Endothelial cell of umbilical vein (primary cell): ENCODE measurements at regions not wholly inside any gene's neighbourhood (a gene's known extent, or its start where the extent isn't known, plus 50 kb on each side); places are given as distances from the start of the nearest gene placed in this dataset.

ENCODE experiments used
- BruUV-seq: library from RNA; stranded (reverse); fragments of 400-500 nt; replicated peaks from 2 replicates; lab custom pipeline; 2021; lab: Mats Ljungman, UMichigan
- CTCF ChIA-PET: fragments of 300-600, 350-600 bp; sonication (Branson Sonifier 250); formaldehyde crosslinking; loops from one replicate; lab custom pipeline; 2021; ENCODE audit warnings: antibody characterized with exemption, inconsistent platforms; lab: Charles Lee
- POLR2A ChIA-PET: fragments of 300-600, 350-600 bp; sonication (Branson Sonifier 250); formaldehyde crosslinking; loops from one replicate; lab custom pipeline; 2021; ENCODE audit warnings: antibody characterized with exemption, inconsistent platforms; lab: Charles Lee
- DNase-seq: peaks from one replicate; pipeline ENCODE4 v3.0.0-alpha.2; 2011; ENCODE audit warnings: low read depth, low spot score
- FAIRE-seq: peaks from 2 replicates; lab custom pipeline; 2011; peaks lifted over from hg19 to GRCh38; lab: Jason Lieb, UNC
- H2AFZ ChIP-seq: 2 replicates; pipeline ENCODE4 v1.6.0; 2012; ENCODE audit warnings: low read depth, low read length, control low read depth, inconsistent platforms
- H3K27ac ChIP-seq: 2 replicates; pipeline ENCODE4 v1.5.1; 2011; ENCODE audit warnings: low read depth, mild to moderate bottlenecking, control low read depth, low read length, moderate library complexity; ENCODE audit not compliant: insufficient read depth
- H3K27me3 ChIP-seq, 2 experiments: 2 replicates each; pipeline versions ENCODE4 v1.6.0 to v1.6.1; 2011; ENCODE audit warnings: low read length in 2 of 2, mixed read lengths in 1 of 2; ENCODE audit not compliant: control insufficient read depth in 2 of 2, insufficient read depth in 2 of 2
- H3K36me3 ChIP-seq, 2 experiments: 2 replicates in 1 of 2; 3 replicates in 1 of 2; pipeline ENCODE4 v1.5.1; 2011; ENCODE audit warnings: low read length in 2 of 2, mild to moderate bottlenecking in 1 of 2, moderate library complexity in 1 of 2; ENCODE audit not compliant: control insufficient read depth in 2 of 2, insufficient read depth in 2 of 2; ENCODE audit errors: extremely low read depth in 1 of 2
- H3K4me1 ChIP-seq: 3 replicates; pipeline ENCODE4 v1.5.1; 2011; ENCODE audit warnings: mild to moderate bottlenecking, low read length; ENCODE audit not compliant: control insufficient read depth, insufficient read depth; ENCODE audit errors: extremely low read depth
- H3K4me2 ChIP-seq: 2 replicates; pipeline ENCODE4 v1.6.1; 2011; ENCODE audit warnings: low read length, control low read depth, mixed read lengths; ENCODE audit not compliant: insufficient read depth
- H3K4me3 ChIP-seq, 3 experiments: fragments of 200-600 bp in 1 of 3; sonication (generic), shearing (Covaris generic) in 1 of 3; replicated peaks in 1 of 3; 2 replicates each; pipeline ENCODE4 v1.5.1; 2011 to 2016; ENCODE audit warnings: control low read depth in 3 of 3, low read length in 3 of 3, mild to moderate bottlenecking in 2 of 3, inconsistent platforms in 1 of 3, low read depth in 1 of 3, moderate library complexity in 1 of 3; ENCODE audit not compliant: insufficient read depth in 1 of 3
- H3K79me2 ChIP-seq: 2 replicates; pipeline ENCODE4 v1.6.0; 2012; ENCODE audit warnings: low read length, inconsistent platforms; ENCODE audit not compliant: control insufficient read depth, insufficient read depth
- H3K9ac ChIP-seq: replicated peaks from 2 replicates; pipeline ENCODE3; 2011; ENCODE audit warnings: low read length, control low read depth; ENCODE audit not compliant: insufficient read depth; ENCODE audit errors: extremely low read depth
- H3K9me1 ChIP-seq: replicated peaks from 3 replicates; pipeline ENCODE4 v1.6.0; 2011; ENCODE audit warnings: mild to moderate bottlenecking, low read length; ENCODE audit not compliant: control insufficient read depth, insufficient read depth; ENCODE audit errors: extremely low read depth
- H3K9me3 ChIP-seq: replicated peaks from 2 replicates; pipeline ENCODE4 v1.5.1; 2012; ENCODE audit warnings: low read length, inconsistent platforms; ENCODE audit not compliant: control insufficient read depth, insufficient read depth
- H4K20me1 ChIP-seq: replicated peaks from 2 replicates; pipeline ENCODE3; 2011; ENCODE audit warnings: mild to moderate bottlenecking, low read length; ENCODE audit not compliant: control insufficient read depth, insufficient read depth; ENCODE audit errors: extremely low read depth
- CTCF ChIP-seq, 2 donors: IDR thresholded peaks; 1 replicate in 1 of 2; 2 replicates in 1 of 2; pipeline ENCODE4 v1.5.1; 2011; ENCODE audit warnings: low read length in 2 of 2, mild to moderate bottlenecking in 2 of 2, moderate library complexity in 2 of 2, control low read depth in 1 of 2, inconsistent platforms in 1 of 2, low read depth in 1 of 2; ENCODE audit not compliant: insufficient read depth in 1 of 2; ENCODE audit errors: extremely low read depth in 1 of 2
- EZH2 ChIP-seq: IDR thresholded peaks from 2 replicates; pipeline ENCODE4 v1.6.1; 2012; ENCODE audit warnings: borderline replicate concordance, low read depth, mild to moderate bottlenecking, moderate library complexity, low read length, inconsistent platforms; ENCODE audit not compliant: severe bottlenecking
- FOS ChIP-seq: IDR thresholded peaks from 2 replicates; pipeline ENCODE4 v1.6.1; 2011; ENCODE audit warnings: mild to moderate bottlenecking, low read length, moderate library complexity, borderline replicate concordance; ENCODE audit not compliant: insufficient read depth
- GATA2 ChIP-seq: IDR thresholded peaks from 2 replicates; pipeline ENCODE4 v1.7.0; 2011; ENCODE audit warnings: low read depth, mild to moderate bottlenecking, moderate library complexity, mixed read lengths, low read length; ENCODE audit not compliant: insufficient read length, insufficient read depth
- JUN ChIP-seq: IDR thresholded peaks from 2 replicates; pipeline ENCODE4 v1.6.1; 2011; ENCODE audit warnings: borderline replicate concordance, low read depth; ENCODE audit not compliant: insufficient read length, insufficient read depth
- MYC ChIP-seq: IDR thresholded peaks from one replicate; pipeline ENCODE4 v1.6.1; 2011; ENCODE audit warnings: mild to moderate bottlenecking, low read depth, low read length
- POLR2A ChIP-seq: IDR thresholded peaks from 2 replicates; pipeline ENCODE4 v1.6.1; 2012; ENCODE audit warnings: low read depth, mild to moderate bottlenecking, control low read depth, low read length
- POLR2AphosphoS5 ChIP-seq: IDR thresholded peaks from 2 replicates; pipeline ENCODE4 v1.6.1; 2012; ENCODE audit warnings: low read depth, mild to moderate bottlenecking, control low read depth, low read length, moderate library complexity; ENCODE audit not compliant: insufficient read depth
- dilution Hi-C: fragments of 300-500 bp; cut with MboI; formaldehyde crosslinking; loops from one replicate; pipeline ENCODE4 v1.15.0; 2019; ENCODE audit warnings: low sequenced_read_pairs; ENCODE audit not compliant: extremely low pct_ligation_motif_present
- intact Hi-C: fragments of 100-400 bp; cut with micrococcal nuclease; formaldehyde crosslinking; loops from one replicate; pipeline ENCODE4 v1.10.0; 2022
- TF ChIP-seq, protein P1 (sequence below): IDR thresholded peaks from 2 replicates; pipeline ENCODE4 v1.6.1; 2011; ENCODE audit not compliant: insufficient read depth, insufficient read length

GRCh38 chr2:42115588-42115987, 53.6 kb upstream of the EML4 start:
- no peaks in the 10 kb centered on the region for H3K9me1 ChIP-seq
- no peak overlapping the region for H3K9ac ChIP-seq
- no peaks in the 10 kb centered on the region for H3K79me2 ChIP-seq
- H4K20me1 ChIP-seq: no peaks in the 10 kb centered on the region
- FAIRE-seq (no peak), DNase-seq (no peak)
- ChIA-PET POLR2A (no interaction called here), CTCF (no interaction called here)
- TF ChIP-seq POLR2AphosphoS5: no peak
- no peak for TF ChIP-seq GATA2
- no peak for TF ChIP-seq EZH2
- no TSS peak for BruUV-seq
- H3K27ac ChIP-seq: no peak overlapping the region
- H3K4me2 ChIP-seq: no peak overlapping the region
- H3K27me3 ChIP-seq: peaks cover 8 to 9% of the 10 kb centered on the region in 2 experiments
- H3K4me3 ChIP-seq: no peak overlapping the region
- peaks cover 18% of the 10 kb centered on the region for H3K4me1 ChIP-seq
- dilution Hi-C loops (no loop called here), intact Hi-C loops (no loop called here)
- no peaks in the 10 kb centered on the region for H3K9me3 ChIP-seq
- H3K36me3 ChIP-seq: no peaks in the 10 kb centered on the region
- H2AFZ ChIP-seq: no peak overlapping the region

DNA sequence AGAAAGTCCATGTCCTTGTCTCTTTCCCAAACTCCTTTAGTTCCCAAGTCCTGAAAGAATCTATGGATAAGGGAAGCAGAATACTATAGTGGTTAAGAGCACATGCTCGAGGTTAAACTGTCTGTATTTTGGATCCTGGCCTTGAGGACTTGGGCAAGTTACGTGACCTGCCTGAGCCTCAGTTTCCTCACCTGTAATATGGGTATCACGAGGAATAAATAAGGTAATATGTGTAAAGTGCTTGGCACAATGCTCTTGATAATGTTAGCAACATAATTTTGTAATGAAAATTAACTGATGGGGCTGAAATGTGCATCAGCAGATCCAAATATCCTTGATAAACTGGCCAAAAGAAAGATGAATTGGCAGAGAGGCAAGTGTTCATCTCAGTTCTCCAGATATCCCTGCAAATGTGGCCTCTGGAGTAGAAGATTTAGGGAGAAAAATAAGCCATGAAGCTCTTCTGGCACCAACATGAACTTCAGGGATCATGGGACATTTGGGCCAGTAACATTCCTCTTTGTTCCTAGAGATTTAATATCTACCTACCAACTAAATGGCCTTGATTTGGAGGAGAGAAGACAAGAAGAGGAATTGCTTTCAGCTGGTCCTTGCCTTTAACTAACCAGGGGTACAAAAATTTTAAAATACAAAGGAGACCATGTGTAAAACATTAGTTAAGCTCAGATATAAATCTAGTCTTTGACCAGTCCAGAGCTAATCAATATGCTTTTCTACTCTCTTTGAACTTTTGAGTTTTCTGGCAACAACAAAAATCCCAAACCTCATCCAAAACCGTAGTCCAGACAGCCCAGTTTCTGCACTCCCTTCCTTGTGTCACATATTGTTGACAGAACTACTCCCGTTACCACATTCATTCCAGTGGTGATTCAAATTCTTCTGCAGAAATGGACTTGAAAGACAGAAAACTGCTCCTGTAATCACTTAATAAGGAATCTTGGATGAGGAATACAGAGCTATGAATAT, 52.7 kb upstream of the EML4 start:
- peaks cover 4 to 8% of the 10 kb centered on the region in 2 experiments for H3K27me3 ChIP-seq
- H3K27ac ChIP-seq: no peak overlapping the region
- H3K4me3 ChIP-seq: no peak overlapping the region
- no peaks in the 10 kb centered on the region for H3K9me3 ChIP-seq
- H3K79me2 ChIP-seq: no peaks in the 10 kb centered on the region
- ChIA-PET CTCF (interaction anchor here (0.8 to 1.3 kb wide), 3 partner anchors 11 to 208 kb away, joined by 3 read pairs; no protein-coding TSS in a partner anchor), POLR2A (no interaction called here)
- TF ChIP-seq POLR2AphosphoS5: no peak
- no peak for TF ChIP-seq EZH2
- no peak for TF ChIP-seq GATA2
- no peak for TF ChIP-seq JUN
- no peak for TF ChIP-seq FOS
- TF ChIP-seq MYC: no peak
- no peak for TF ChIP-seq POLR2A
- TF ChIP-seq CTCF (IDR thresholded peaks at IDR 0.05; ENCODE audit: extremely low read depth in 1 of 2, insufficient read depth in 1 of 2, low read depth in 1 of 2, low read length in 2 of 2): no peak
- TF ChIP-seq, protein P1, sequence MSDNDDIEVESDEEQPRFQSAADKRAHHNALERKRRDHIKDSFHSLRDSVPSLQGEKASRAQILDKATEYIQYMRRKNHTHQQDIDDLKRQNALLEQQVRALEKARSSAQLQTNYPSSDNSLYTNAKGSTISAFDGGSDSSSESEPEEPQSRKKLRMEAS: no peak
- H3K9me1 ChIP-seq: no peaks in the 10 kb centered on the region
- BruUV-seq: no TSS peak
- intact Hi-C loops: no loop called here
- dilution Hi-C loops: no loop called here
- H4K20me1 ChIP-seq: no peaks in the 10 kb centered on the region
- H2AFZ ChIP-seq: no peak overlapping the region
- H3K4me1 ChIP-seq: peaks cover 18% of the 10 kb centered on the region
- H3K9ac ChIP-seq: no peak overlapping the region
- FAIRE-seq (no peak), DNase-seq (no peak)
- no peaks in the 10 kb centered on the region for H3K36me3 ChIP-seq
- no peak overlapping the region for H3K4me2 ChIP-seq
